Ovary (tissue), 3 donors: ENCODE measurements at regions not wholly inside any gene's neighbourhood (a gene's known extent, or its start where the extent isn't known, plus 50 kb on each side); places are given as distances from the start of the nearest gene placed in this dataset.

Experiments
- EP300 ChIP-seq: sonication (generic); formaldehyde crosslinking; IDR thresholded peaks from one replicate; pipeline ENCODE4 v1.6.1; 2017; ENCODE audit warnings: antibody characterized with exemption
- POLR2A ChIP-seq: fragments of 450-650 bp; IDR thresholded peaks from one replicate; pipeline ENCODE4 v1.6.1; 2017; ENCODE audit warnings: antibody characterized with exemption, mild to moderate bottlenecking, moderate library complexity
- TF ChIP-seq, protein P1 (sequence below), 3 donors: fragments of 450-650 bp in 2 of 3; fragments of 200-600 bp in 1 of 3; IDR thresholded peaks; one replicate each; pipeline versions ENCODE4 v1.5.1 to v1.8.0; 2016 to 2022; ENCODE audit warnings: antibody characterized with exemption in 3 of 3, mild to moderate bottlenecking in 1 of 3
- donor health status: DM: no; HTN: no; CAD: no.

DNA sequence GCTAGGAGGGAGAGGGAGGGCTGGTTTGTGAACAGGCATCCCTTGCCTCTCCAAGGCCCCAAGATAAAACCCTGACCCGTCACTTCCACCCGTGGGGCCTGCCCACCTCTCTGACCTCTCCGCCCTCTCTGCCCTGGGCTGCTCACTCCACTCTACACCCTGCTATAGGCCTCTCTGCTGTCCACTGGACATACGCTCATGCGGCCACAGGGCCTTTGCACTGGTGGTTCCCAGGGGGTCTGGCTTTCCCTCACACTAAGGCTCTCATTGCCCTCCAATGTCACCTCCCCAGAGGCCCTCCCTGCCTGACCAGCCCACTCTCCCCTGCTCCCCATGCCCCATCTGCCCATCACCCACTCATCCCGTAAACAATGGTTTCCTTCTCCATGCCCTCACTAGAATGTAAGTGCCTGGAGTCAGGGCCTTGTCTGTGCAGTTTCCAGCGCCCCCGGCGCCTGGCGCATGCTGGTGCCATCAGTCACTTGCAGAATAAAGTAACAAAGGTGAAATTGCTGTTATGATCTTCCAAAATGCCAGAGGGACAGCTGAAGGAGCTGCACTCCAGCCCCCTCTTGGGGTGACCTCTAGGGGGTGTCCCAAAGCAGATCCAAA is 73.6 kb downstream of the RFLNA start:
- TF ChIP-seq, protein P1, sequence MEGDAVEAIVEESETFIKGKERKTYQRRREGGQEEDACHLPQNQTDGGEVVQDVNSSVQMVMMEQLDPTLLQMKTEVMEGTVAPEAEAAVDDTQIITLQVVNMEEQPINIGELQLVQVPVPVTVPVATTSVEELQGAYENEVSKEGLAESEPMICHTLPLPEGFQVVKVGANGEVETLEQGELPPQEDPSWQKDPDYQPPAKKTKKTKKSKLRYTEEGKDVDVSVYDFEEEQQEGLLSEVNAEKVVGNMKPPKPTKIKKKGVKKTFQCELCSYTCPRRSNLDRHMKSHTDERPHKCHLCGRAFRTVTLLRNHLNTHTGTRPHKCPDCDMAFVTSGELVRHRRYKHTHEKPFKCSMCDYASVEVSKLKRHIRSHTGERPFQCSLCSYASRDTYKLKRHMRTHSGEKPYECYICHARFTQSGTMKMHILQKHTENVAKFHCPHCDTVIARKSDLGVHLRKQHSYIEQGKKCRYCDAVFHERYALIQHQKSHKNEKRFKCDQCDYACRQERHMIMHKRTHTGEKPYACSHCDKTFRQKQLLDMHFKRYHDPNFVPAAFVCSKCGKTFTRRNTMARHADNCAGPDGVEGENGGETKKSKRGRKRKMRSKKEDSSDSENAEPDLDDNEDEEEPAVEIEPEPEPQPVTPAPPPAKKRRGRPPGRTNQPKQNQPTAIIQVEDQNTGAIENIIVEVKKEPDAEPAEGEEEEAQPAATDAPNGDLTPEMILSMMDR (IDR thresholded peaks at IDR 0.05): no peak
- TF ChIP-seq POLR2A (no peak), EP300 (no peak)
